ENCODE measurements at regions not wholly inside any gene's neighbourhood (a gene's known extent, or its start where the extent isn't known, plus 50 kb on each side); places are given as distances from the start of the nearest gene placed in this dataset.

DNA sequence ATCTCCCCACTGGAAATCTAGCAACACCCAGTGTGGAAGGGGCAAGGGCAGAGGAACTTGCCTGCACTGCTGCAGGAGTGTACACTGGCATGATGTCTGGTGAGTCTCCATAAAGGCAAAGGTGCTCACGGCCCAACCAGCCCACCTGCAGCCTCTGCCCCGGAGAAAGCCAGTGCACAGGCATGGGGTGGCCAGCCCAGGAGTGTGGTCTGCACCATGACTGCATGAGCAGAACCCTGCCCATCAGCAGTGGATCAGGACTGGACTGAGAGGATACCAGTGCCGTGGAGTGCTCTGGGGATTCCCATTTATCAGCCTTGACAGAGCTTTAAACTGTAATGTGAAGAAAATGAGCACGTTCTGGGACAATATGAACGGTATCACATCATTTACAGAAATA lies 342.6 kb upstream of the HS6ST1 start:
- Histone ChIP-seq H3K4me3 (ENCODE audit: low read length) (no peak overlapping the region), H3K27me3 (ENCODE audit: low read depth, low read length) (no peaks in the 10 kb centered on the region), H4K20me1 (ENCODE audit: insufficient read depth, low read length) (no peaks in the 10 kb centered on the region), H3K4me1 (ENCODE audit: low read length) (no peaks in the 10 kb centered on the region), H3K4me2 (ENCODE audit: low read length) (no peak overlapping the region), H3K27ac (ENCODE audit: low read length) (no peak overlapping the region), H3K36me3 (replicated peaks; ENCODE audit: low read depth, low read length) (no peaks in the 10 kb centered on the region), H3K9me3 (ENCODE audit: insufficient read depth, low read length) (no peaks in the 10 kb centered on the region), H3K79me2 (ENCODE audit: low read length) (no peaks in the 10 kb centered on the region), H2AFZ (ENCODE audit: low read depth, low read length) (no peak overlapping the region), H3K9ac (ENCODE audit: low read length) (no peak overlapping the region)
- no peak for TF ChIP-seq EZH2phosphoT487 (IDR thresholded peaks at IDR 0.05; ENCODE audit: low read depth)
- TF ChIP-seq, protein P1, sequence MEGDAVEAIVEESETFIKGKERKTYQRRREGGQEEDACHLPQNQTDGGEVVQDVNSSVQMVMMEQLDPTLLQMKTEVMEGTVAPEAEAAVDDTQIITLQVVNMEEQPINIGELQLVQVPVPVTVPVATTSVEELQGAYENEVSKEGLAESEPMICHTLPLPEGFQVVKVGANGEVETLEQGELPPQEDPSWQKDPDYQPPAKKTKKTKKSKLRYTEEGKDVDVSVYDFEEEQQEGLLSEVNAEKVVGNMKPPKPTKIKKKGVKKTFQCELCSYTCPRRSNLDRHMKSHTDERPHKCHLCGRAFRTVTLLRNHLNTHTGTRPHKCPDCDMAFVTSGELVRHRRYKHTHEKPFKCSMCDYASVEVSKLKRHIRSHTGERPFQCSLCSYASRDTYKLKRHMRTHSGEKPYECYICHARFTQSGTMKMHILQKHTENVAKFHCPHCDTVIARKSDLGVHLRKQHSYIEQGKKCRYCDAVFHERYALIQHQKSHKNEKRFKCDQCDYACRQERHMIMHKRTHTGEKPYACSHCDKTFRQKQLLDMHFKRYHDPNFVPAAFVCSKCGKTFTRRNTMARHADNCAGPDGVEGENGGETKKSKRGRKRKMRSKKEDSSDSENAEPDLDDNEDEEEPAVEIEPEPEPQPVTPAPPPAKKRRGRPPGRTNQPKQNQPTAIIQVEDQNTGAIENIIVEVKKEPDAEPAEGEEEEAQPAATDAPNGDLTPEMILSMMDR (IDR thresholded peaks at IDR 0.05; ENCODE audit: low read depth, low read length): no peak

DNA sequence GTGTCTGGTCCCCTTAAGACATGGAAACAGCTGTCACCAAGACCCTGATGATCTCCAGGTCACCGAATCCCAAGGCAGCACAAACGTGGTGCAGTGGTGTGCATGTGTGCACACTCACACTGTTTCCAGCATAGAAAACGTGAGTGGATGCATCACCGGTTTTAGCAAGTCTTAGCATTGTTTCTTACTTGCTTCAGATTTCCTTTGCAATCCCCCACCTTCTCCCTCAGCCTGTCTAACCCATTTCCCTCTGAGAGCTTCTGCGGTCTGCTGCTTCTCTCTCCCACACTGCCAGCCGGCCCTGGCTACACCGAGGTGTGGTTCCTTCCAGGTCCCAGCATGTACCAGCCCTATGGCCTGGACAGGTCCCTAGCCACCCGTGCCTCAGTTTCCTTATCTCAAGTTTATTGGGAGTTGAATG lies 343.4 kb upstream of the HS6ST1 start:
- Histone ChIP-seq H3K27ac (ENCODE audit: low read length) (no peak overlapping the region), H2AFZ (ENCODE audit: low read depth, low read length) (no peak overlapping the region), H3K9me3 (ENCODE audit: insufficient read depth, low read length) (no peaks in the 10 kb centered on the region), H3K79me2 (ENCODE audit: low read length) (no peaks in the 10 kb centered on the region), H3K36me3 (replicated peaks; ENCODE audit: low read depth, low read length) (no peaks in the 10 kb centered on the region), H3K27me3 (ENCODE audit: low read depth, low read length) (no peaks in the 10 kb centered on the region), H3K4me1 (ENCODE audit: low read length) (no peaks in the 10 kb centered on the region), H4K20me1 (ENCODE audit: insufficient read depth, low read length) (no peaks in the 10 kb centered on the region), H3K4me2 (ENCODE audit: low read length) (no peak overlapping the region), H3K4me3 (ENCODE audit: low read length) (no peak overlapping the region), H3K9ac (ENCODE audit: low read length) (no peak overlapping the region)
- no peak for TF ChIP-seq EZH2phosphoT487 (IDR thresholded peaks at IDR 0.05; ENCODE audit: low read depth)
- TF ChIP-seq, protein P1 (IDR thresholded peaks at IDR 0.05; ENCODE audit: low read depth, low read length): no peak

DNA sequence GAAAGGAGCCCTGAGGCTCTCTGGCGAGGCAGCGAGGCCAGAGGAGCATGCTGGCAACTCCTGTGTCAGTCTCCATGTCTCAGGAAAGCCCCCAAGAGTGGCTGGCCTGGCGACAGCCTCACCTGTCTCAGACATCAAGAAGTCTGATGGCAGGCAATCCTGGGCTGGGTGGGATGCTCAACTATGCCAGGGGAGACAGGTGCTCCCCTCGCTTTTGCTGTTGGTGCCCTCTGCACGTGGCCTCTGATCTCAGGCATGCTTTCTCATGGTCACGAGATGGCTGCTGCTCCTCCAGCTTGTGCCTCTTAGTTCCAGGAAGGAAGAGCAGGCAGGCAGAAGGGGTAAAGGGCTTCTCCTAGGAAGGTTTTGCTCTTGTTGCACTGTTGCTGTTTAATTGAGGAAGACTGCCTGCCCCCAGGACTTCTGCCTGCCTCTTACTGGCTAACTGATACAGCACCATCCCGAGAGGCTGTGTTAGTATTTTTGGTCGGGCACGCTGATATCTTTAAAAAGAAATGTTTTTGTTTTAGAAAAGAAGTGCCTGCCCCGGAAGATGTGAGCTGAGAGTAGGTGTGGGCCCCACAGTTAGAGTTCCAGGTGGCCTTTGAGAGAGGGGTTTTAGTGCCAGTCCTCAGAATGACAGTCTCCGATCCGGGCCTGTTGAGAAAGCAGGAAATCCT lies 344.8 kb upstream of the HS6ST1 start:
- H3K36me3 ChIP-seq (replicated peaks; ENCODE audit: low read depth, low read length): no peaks in the 10 kb centered on the region
- no peak overlapping the region for H3K9ac ChIP-seq (ENCODE audit: low read length)
- H3K79me2 ChIP-seq (ENCODE audit: low read length): no peaks in the 10 kb centered on the region
- H3K4me3 ChIP-seq (ENCODE audit: low read length): no peak overlapping the region
- H3K27ac ChIP-seq (ENCODE audit: low read length): no peak overlapping the region
- no peak overlapping the region for H2AFZ ChIP-seq (ENCODE audit: low read depth, low read length)
- TF ChIP-seq, protein P1 (IDR thresholded peaks at IDR 0.05; ENCODE audit: low read depth, low read length): no peak
- no peak for TF ChIP-seq EZH2phosphoT487 (IDR thresholded peaks at IDR 0.05; ENCODE audit: low read depth)
- H3K9me3 ChIP-seq (ENCODE audit: insufficient read depth, low read length): no peaks in the 10 kb centered on the region
- H3K27me3 ChIP-seq (ENCODE audit: low read depth, low read length): no peaks in the 10 kb centered on the region
- H4K20me1 ChIP-seq (ENCODE audit: insufficient read depth, low read length): no peaks in the 10 kb centered on the region
- H3K4me1 ChIP-seq (ENCODE audit: low read length): no peaks in the 10 kb centered on the region
- H3K4me2 ChIP-seq (ENCODE audit: low read length): no peak overlapping the region

DNA sequence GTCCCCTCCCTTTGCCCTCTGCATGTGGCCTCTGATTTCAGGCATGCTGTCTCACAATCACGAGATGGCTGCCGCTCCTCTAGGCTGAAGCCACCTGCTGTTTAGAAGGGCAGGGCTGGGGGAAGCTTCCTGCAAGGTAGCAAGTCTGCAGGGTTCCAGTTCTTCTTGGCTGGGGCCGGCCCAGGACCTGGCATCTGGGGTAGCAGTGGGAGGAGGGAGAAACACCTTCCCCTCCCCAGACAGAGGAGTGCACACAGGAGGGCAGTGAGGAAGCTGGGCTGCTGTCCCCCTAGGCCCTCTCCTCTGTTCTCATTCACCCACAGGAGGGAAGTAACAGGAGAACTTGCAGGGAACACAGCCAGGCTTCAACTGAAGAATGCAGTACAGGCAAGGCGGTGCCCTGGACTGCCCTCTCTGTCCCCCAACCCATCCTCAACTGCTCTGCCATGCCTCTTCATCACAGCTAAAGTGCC lies 345.9 kb upstream of the HS6ST1 start:
- H3K27me3 ChIP-seq (ENCODE audit: low read depth, low read length): no peaks in the 10 kb centered on the region

More for the DNA sequence above, 345.9 kb upstream of the HS6ST1 start:
- no peak for TF ChIP-seq EZH2phosphoT487 (IDR thresholded peaks at IDR 0.05; ENCODE audit: low read depth)
- TF ChIP-seq, protein P1 (IDR thresholded peaks at IDR 0.05; ENCODE audit: low read depth, low read length): no peak
- no peaks in the 10 kb centered on the region for H3K9me3 ChIP-seq (ENCODE audit: insufficient read depth, low read length)
- no peaks in the 10 kb centered on the region for H3K36me3 ChIP-seq (replicated peaks; ENCODE audit: low read depth, low read length)
- no peak overlapping the region for H3K4me2 ChIP-seq (ENCODE audit: low read length)
- H3K4me3 ChIP-seq (ENCODE audit: low read length): no peak overlapping the region
- no peak overlapping the region for H3K9ac ChIP-seq (ENCODE audit: low read length)
- H2AFZ ChIP-seq (ENCODE audit: low read depth, low read length): no peak overlapping the region
- H3K4me1 ChIP-seq (ENCODE audit: low read length): no peaks in the 10 kb centered on the region
- no peaks in the 10 kb centered on the region for H4K20me1 ChIP-seq (ENCODE audit: insufficient read depth, low read length)
- H3K27ac ChIP-seq (ENCODE audit: low read length): no peak overlapping the region
- H3K79me2 ChIP-seq (ENCODE audit: low read length): no peaks in the 10 kb centered on the region
